ENCODE measurements at regions not wholly inside any gene's neighbourhood (a gene's known extent, or its start where the extent isn't known, plus 50 kb on each side); places are given as distances from the start of the nearest gene placed in this dataset.

DNA sequence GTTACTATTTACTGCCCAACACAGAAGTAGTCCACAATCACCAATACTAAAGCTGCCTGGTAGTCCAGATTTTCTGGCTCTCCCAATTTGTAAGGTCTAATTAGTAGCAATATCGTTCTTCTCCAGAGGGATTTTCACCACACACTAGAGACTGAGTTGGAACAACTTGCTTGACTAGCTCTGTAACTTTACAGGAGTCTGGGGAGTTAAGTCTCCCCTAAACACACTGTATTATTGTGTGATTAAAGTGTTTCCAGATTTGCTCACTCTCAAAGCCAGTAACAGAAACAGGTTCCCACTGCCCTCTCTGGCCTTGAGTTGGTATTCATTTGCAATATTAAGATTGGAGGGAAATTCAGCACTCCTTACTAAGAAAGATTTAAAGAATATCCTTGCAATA, 1175.7 kb downstream of the SORCS1 start:
- no peak overlapping the region for H3K4me3 ChIP-seq (ENCODE audit: control insufficient read depth in 1 of 7, extremely low read depth in 1 of 7, insufficient read depth in 4 of 7, low read depth in 2 of 7, low read length in 6 of 7)
- ChIA-PET CTCF (no interaction called here), POLR2A (no interaction called here)
- 100% methylated on average over 1 of the region's 1 CpG for WGBS (ENCODE audit: insufficient coverage)
- no peaks in the 10 kb centered on the region for H3K9me3 ChIP-seq (ENCODE audit: control extremely low read depth in 1 of 5, control insufficient read depth in 4 of 5, insufficient read depth in 2 of 5, low read depth in 1 of 5, low read length in 4 of 5)
- DNase-seq: no peak
- H3K36me3 ChIP-seq (ENCODE audit: control insufficient read depth in 4 of 4, insufficient read depth in 4 of 4, low read length in 3 of 4): no peaks in the 10 kb centered on the region
- peaks cover 0 to 2% (median 0%) of the 10 kb centered on the region in 5 experiments for H3K27me3 ChIP-seq (replicated peaks in 2 of 5; ENCODE audit: control insufficient read depth in 4 of 5, insufficient read depth in 5 of 5, low read length in 4 of 5)
- H3K27ac ChIP-seq (ENCODE audit: insufficient read depth in 1 of 2, low read depth in 1 of 2, low read length in 2 of 2, poor library complexity in 1 of 2, severe bottlenecking in 2 of 2): no peak overlapping the region
- no peaks in the 10 kb centered on the region for H3K4me1 ChIP-seq (ENCODE audit: control extremely low read depth in 1 of 4, control insufficient read depth in 4 of 4, insufficient read depth in 4 of 4, low read length in 3 of 4)

DNA sequence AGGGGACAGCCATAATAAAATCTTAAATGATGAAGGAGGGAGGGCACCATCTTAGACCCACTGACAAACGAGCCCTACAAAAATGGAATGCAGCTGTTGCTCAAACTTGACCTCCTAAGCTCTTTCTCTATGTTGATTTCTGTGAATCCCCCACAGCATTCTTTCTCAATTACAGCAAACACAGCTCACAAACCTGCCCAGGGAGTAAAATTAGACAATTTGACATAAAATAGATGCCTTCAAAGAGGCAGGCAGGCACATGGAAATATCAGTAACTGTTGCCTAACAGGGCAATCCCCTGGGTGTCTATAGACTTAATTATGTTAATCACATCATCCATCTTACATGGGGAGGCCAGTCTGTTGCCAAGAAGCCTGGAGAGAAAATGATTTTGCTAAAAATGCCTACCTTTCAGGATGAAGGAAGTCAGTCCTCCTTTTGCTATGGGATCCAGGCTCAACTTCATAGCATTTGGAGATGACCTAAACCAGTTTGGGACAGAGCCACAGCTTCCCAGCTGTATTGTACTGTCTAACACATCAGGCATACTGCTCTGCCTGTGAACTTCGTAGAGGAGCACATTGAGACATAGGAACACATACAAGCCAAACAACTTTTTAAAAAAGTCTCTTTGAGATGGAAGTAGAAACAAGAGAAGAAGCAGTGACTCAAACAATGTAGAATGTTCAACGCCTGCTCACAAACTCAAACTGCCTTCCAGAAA, 1177.4 kb downstream of the SORCS1 start:
- ChIA-PET CTCF (no interaction called here), POLR2A (no interaction called here)
- no peaks in the 10 kb centered on the region for H3K9me3 ChIP-seq (ENCODE audit: control extremely low read depth in 1 of 5, control insufficient read depth in 4 of 5, insufficient read depth in 2 of 5, low read depth in 1 of 5, low read length in 4 of 5)
- peaks cover 0 to 2% (median 0%) of the 10 kb centered on the region in 5 experiments for H3K27me3 ChIP-seq (replicated peaks in 2 of 5; ENCODE audit: control insufficient read depth in 4 of 5, insufficient read depth in 5 of 5, low read length in 4 of 5)
- no peaks in the 10 kb centered on the region for H3K36me3 ChIP-seq (ENCODE audit: control insufficient read depth in 4 of 4, insufficient read depth in 4 of 4, low read length in 3 of 4)
- H3K27ac ChIP-seq (ENCODE audit: insufficient read depth in 1 of 2, low read depth in 1 of 2, low read length in 2 of 2, poor library complexity in 1 of 2, severe bottlenecking in 2 of 2): no peak overlapping the region
- no peak overlapping the region for H3K4me3 ChIP-seq (ENCODE audit: control insufficient read depth in 1 of 7, extremely low read depth in 1 of 7, insufficient read depth in 4 of 7, low read depth in 2 of 7, low read length in 6 of 7)
- H3K4me1 ChIP-seq (ENCODE audit: control extremely low read depth in 1 of 4, control insufficient read depth in 4 of 4, insufficient read depth in 4 of 4, low read length in 3 of 4): no peaks in the 10 kb centered on the region
- no peak for DNase-seq
- 100% methylated on average over 1 of the region's 3 CpGs for WGBS (ENCODE audit: insufficient coverage)

DNA sequence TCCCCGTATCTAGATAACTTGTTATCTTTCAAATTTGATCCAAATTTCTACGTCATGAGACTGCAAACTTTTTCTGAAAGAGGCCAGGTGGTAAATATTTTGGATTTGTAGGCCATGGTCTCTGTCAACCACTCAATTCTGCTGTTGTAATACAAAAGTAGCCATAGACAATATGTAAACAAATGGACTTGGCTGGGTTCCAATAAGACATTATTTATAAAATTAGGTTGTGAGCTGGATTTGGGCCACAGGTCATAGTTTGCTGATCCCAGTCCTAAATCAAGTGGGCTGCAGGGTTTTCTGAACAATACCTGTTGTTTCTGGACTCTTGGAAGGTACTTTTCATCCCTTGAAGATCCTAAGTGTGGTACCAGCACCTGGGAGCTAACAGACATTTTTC, 1178.0 kb downstream of the SORCS1 start:
- Histone ChIP-seq H3K27me3 (replicated peaks in 2 of 5; ENCODE audit: control insufficient read depth in 4 of 5, insufficient read depth in 5 of 5, low read length in 4 of 5) (peaks cover 0 to 2% (median 0%) of the 10 kb centered on the region in 5 experiments), H3K27ac (ENCODE audit: insufficient read depth in 1 of 2, low read depth in 1 of 2, low read length in 2 of 2, poor library complexity in 1 of 2, severe bottlenecking in 2 of 2) (no peak overlapping the region), H3K36me3 (ENCODE audit: control insufficient read depth in 4 of 4, insufficient read depth in 4 of 4, low read length in 3 of 4) (no peaks in the 10 kb centered on the region), H3K4me1 (ENCODE audit: control extremely low read depth in 1 of 4, control insufficient read depth in 4 of 4, insufficient read depth in 4 of 4, low read length in 3 of 4) (no peaks in the 10 kb centered on the region), H3K4me3 (ENCODE audit: control insufficient read depth in 1 of 7, extremely low read depth in 1 of 7, insufficient read depth in 4 of 7, low read depth in 2 of 7, low read length in 6 of 7) (no peak overlapping the region), H3K9me3 (ENCODE audit: control extremely low read depth in 1 of 5, control insufficient read depth in 4 of 5, insufficient read depth in 2 of 5, low read depth in 1 of 5, low read length in 4 of 5) (no peaks in the 10 kb centered on the region)
- DNase-seq: no peak
- CTCF ChIA-PET: no interaction called here
- POLR2A ChIA-PET: no interaction called here
- no CpG with 5 or more reads among the region's 2 CpGs for WGBS (ENCODE audit: insufficient coverage)

DNA sequence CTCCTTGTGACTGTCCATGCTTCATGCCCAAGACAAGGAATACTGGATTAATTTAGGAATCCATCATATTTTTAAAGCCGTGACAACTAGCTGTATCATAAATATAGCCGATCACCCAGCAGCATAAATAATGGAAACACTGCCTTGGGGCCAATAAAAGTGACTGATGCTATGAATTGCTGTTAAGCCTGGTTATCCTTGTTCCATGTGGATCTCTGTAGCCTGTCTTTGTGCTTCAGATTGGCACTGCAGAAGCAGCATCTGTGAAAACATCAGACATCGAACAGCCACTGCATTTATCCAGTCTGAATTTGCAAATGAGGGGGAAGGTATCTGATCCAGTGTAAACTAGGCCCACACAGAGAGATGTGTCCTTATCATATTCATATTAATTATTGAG, 1181.8 kb downstream of the SORCS1 start:
- H3K27me3 ChIP-seq (replicated peaks in 2 of 5; ENCODE audit: control insufficient read depth in 4 of 5, insufficient read depth in 5 of 5, low read length in 4 of 5): peaks cover 0 to 2% (median 0%) of the 10 kb centered on the region in 5 experiments
- no peak overlapping the region for H3K4me3 ChIP-seq (ENCODE audit: control insufficient read depth in 1 of 7, extremely low read depth in 1 of 7, insufficient read depth in 4 of 7, low read depth in 2 of 7, low read length in 6 of 7)
- WGBS (ENCODE audit: insufficient coverage): 100% methylated on average over 2 of the region's 3 CpGs
- no peaks in the 10 kb centered on the region for H3K36me3 ChIP-seq (ENCODE audit: control insufficient read depth in 4 of 4, insufficient read depth in 4 of 4, low read length in 3 of 4)
- H3K9me3 ChIP-seq (ENCODE audit: control extremely low read depth in 1 of 5, control insufficient read depth in 4 of 5, insufficient read depth in 2 of 5, low read depth in 1 of 5, low read length in 4 of 5): no peaks in the 10 kb centered on the region
- no peaks in the 10 kb centered on the region for H3K4me1 ChIP-seq (ENCODE audit: control extremely low read depth in 1 of 4, control insufficient read depth in 4 of 4, insufficient read depth in 4 of 4, low read length in 3 of 4)
- no peak for DNase-seq
- ChIA-PET CTCF (interaction anchor here (1.6 kb wide), 1 partner anchor 8 kb away, joined by 5 read pairs; no protein-coding TSS in a partner anchor), POLR2A (no interaction called here)
- no peak overlapping the region for H3K27ac ChIP-seq (ENCODE audit: insufficient read depth in 1 of 2, low read depth in 1 of 2, low read length in 2 of 2, poor library complexity in 1 of 2, severe bottlenecking in 2 of 2)

DNA sequence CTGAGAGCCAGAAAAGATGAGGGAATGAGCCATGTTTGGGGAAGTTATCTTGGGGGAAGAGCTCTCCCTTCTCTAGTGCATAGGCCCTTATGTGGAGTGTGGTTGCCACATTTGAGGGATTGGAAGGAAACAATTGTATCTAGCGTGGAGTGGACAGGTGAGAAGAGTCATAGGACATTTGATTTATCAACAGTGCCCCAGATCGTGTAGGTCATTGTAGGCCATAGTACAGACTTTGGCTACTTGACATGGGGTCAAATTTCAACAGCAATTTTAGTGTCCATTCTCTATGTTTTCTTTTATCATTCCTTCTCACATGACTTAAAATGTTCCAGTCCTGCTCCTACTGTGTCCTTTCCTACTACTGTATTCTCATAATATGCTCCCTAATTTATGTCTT, 1182.8 kb downstream of the SORCS1 start:
- POLR2A ChIA-PET: no interaction called here
- WGBS (ENCODE audit: insufficient coverage): no CpG with 5 or more reads among the region's 2 CpGs
- CTCF ChIA-PET: interaction anchor here (1.1 kb wide), 1 partner anchor 23 kb away, joined by 3 read pairs; no protein-coding TSS in a partner anchor
- DNase-seq: no peak
- no peaks in the 10 kb centered on the region for H3K4me1 ChIP-seq (ENCODE audit: control extremely low read depth in 1 of 4, control insufficient read depth in 4 of 4, insufficient read depth in 4 of 4, low read length in 3 of 4)
- no peaks in the 10 kb centered on the region for H3K36me3 ChIP-seq (ENCODE audit: control insufficient read depth in 4 of 4, insufficient read depth in 4 of 4, low read length in 3 of 4)
- H3K9me3 ChIP-seq (ENCODE audit: control extremely low read depth in 1 of 5, control insufficient read depth in 4 of 5, insufficient read depth in 2 of 5, low read depth in 1 of 5, low read length in 4 of 5): no peaks in the 10 kb centered on the region
- H3K27ac ChIP-seq (ENCODE audit: insufficient read depth in 1 of 2, low read depth in 1 of 2, low read length in 2 of 2, poor library complexity in 1 of 2, severe bottlenecking in 2 of 2): no peak overlapping the region
- H3K27me3 ChIP-seq (replicated peaks in 2 of 5; ENCODE audit: control insufficient read depth in 4 of 5, insufficient read depth in 5 of 5, low read length in 4 of 5): peaks cover 0 to 2% (median 0%) of the 10 kb centered on the region in 5 experiments
- H3K4me3 ChIP-seq (ENCODE audit: control insufficient read depth in 1 of 7, extremely low read depth in 1 of 7, insufficient read depth in 4 of 7, low read depth in 2 of 7, low read length in 6 of 7): no peak overlapping the region

DNA sequence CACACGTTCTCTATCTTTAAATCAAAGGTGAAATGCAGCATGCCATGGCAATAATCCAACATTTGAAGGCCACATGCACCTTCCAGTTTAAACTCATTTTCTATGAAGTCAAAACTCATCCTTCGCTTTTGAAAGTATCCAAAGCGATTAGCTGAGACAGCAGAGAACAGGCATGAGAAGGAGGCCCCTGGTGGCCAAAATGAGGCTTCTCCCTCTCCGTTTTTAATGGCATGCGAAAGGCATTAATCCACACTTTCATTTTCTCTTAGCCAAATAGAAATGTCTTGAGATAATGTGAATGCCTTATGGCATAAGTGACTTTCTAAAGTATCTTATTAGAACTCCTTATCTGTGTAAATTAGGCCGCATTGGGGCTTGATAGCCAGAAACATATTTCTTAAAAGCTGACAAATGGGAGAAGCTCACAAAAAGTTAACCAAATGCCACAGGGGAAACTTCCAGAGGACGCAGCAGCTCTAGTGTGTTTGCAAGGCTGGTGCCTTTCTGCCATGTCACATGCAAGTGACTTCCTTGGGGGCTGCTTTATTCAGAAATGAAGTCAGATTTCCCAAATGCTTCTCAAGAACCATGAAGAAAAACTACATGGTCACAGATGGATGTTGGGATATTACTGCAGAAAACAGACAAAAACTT, 1189.6 kb downstream of the SORCS1 start:
- 51% methylated on average over 5 of the region's 7 CpGs for WGBS (ENCODE audit: insufficient coverage)
- Histone ChIP-seq H3K27ac (ENCODE audit: insufficient read depth in 1 of 2, low read depth in 1 of 2, low read length in 2 of 2, poor library complexity in 1 of 2, severe bottlenecking in 2 of 2) (no peak overlapping the region), H3K36me3 (ENCODE audit: control insufficient read depth in 4 of 4, insufficient read depth in 4 of 4, low read length in 3 of 4) (no peaks in the 10 kb centered on the region), H3K4me1 (ENCODE audit: control extremely low read depth in 1 of 4, control insufficient read depth in 4 of 4, insufficient read depth in 4 of 4, low read length in 3 of 4) (no peaks in the 10 kb centered on the region), H3K9me3 (ENCODE audit: control extremely low read depth in 1 of 5, control insufficient read depth in 4 of 5, insufficient read depth in 2 of 5, low read depth in 1 of 5, low read length in 4 of 5) (no peaks in the 10 kb centered on the region), H3K27me3 (replicated peaks in 2 of 5; ENCODE audit: control insufficient read depth in 4 of 5, insufficient read depth in 5 of 5, low read length in 4 of 5) (peaks cover 0 to 2% (median 0%) of the 10 kb centered on the region in 5 experiments), H3K4me3 (ENCODE audit: control insufficient read depth in 1 of 7, extremely low read depth in 1 of 7, insufficient read depth in 4 of 7, low read depth in 2 of 7, low read length in 6 of 7) (peak overlapping the region in 3 of 7 experiments; percentile 8 to 63 (median 51))
- ChIA-PET POLR2A (no interaction called here), CTCF (interaction anchor here (1.0 to 2.2 kb wide), 3 partner anchors 9 to 25 kb away, joined by 4 to 10 read pairs (median 5); no protein-coding TSS in a partner anchor)
- DNase-seq: peak; percentile 11 to 29 (median 26)

DNA sequence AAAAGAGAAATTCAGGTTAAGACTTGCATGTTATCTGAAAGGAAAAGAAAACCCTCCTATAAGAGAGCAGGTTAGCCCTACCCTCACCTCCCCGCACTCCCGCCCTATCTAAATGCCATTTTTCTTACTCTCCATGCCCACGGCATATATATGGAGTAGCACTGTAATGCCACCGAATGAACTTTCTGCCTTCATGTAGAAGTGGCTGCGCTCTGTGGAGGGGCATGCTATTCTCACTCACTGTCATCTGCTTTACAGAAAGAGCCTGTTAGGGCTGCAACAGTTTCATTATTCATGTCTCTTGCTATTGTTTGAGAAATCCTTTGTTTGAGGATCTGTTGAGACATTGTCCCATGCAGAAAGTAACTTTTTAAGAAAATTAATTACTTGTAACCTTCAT, 1190.6 kb downstream of the SORCS1 start:
- Histone ChIP-seq H3K4me1 (ENCODE audit: control extremely low read depth in 1 of 4, control insufficient read depth in 4 of 4, insufficient read depth in 4 of 4, low read length in 3 of 4) (no peaks in the 10 kb centered on the region), H3K4me3 (ENCODE audit: control insufficient read depth in 1 of 7, extremely low read depth in 1 of 7, insufficient read depth in 4 of 7, low read depth in 2 of 7, low read length in 6 of 7) (no peak overlapping the region), H3K27ac (ENCODE audit: insufficient read depth in 1 of 2, low read depth in 1 of 2, low read length in 2 of 2, poor library complexity in 1 of 2, severe bottlenecking in 2 of 2) (no peak overlapping the region), H3K27me3 (replicated peaks in 2 of 5; ENCODE audit: control insufficient read depth in 4 of 5, insufficient read depth in 5 of 5, low read length in 4 of 5) (peaks cover 0 to 2% (median 0%) of the 10 kb centered on the region in 5 experiments), H3K36me3 (ENCODE audit: control insufficient read depth in 4 of 4, insufficient read depth in 4 of 4, low read length in 3 of 4) (no peaks in the 10 kb centered on the region), H3K9me3 (ENCODE audit: control extremely low read depth in 1 of 5, control insufficient read depth in 4 of 5, insufficient read depth in 2 of 5, low read depth in 1 of 5, low read length in 4 of 5) (no peaks in the 10 kb centered on the region)
- DNase-seq: no peak
- WGBS (ENCODE audit: insufficient coverage): 97% methylated on average over 3 of the region's 5 CpGs
- CTCF ChIA-PET: interaction anchor here (2.2 kb wide), 1 partner anchor 23 kb away, joined by 10 read pairs; no protein-coding TSS in a partner anchor
- POLR2A ChIA-PET: no interaction called here
